ENCODE measurements at regions not wholly inside any gene's neighbourhood (a gene's known extent, or its start where the extent isn't known, plus 50 kb on each side); places are given as distances from the start of the nearest gene placed in this dataset.
"Not testable (repeated sequence)": the region's sequence is repeated elsewhere in the genome, so short reads cannot be mapped to it uniquely, and the experiment has no call there.

DNA sequence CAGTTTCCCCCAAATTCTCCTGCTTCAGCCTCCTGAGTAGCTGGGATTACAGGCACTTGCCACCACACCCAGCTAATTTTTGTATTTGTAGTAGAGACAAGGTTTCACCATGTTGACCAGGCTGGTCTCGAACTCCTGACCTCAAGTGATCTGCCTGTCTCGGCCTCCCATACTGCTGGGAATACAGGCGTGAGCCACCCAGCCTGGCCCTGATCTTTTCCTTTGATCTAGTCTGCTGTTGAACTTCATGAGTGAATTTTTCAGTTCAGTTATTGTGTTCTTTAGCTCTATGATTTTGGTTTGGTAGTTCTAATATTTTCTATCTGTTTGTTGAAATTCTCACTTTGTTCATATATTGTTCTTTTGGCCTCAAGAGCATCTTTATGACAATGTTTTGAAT, 83.4 kb upstream of the RAP2C start:
- CTCF ChIA-PET: interaction anchor here (1.6 kb wide), 1 partner anchor 10 kb away, joined by 5 read pairs; no protein-coding TSS in a partner anchor
- DNase-seq; H3K9me3 Mint-ChIP-seq (ENCODE audit: insufficient read depth); H3K4me3 Mint-ChIP-seq; ATAC-seq; H3K27me3 Mint-ChIP-seq (ENCODE audit: low read depth); POLR2A ChIA-PET; H3K27ac Mint-ChIP-seq; H3K36me3 Mint-ChIP-seq (ENCODE audit: low read depth); H3K4me1 Mint-ChIP-seq (ENCODE audit: low read depth): not testable (repeated sequence)

- ChIA-PET CTCF (interaction anchor here (2.5 kb wide), 1 partner anchor 336 kb away, joined by 10 read pairs; no protein-coding TSS in a partner anchor), POLR2A (no interaction called here)
- no peaks in the 10 kb centered on the region for H3K27me3 Mint-ChIP-seq (ENCODE audit: low read depth)
- H3K4me3 Mint-ChIP-seq: no peak overlapping the region
- no peaks in the 10 kb centered on the region for H3K36me3 Mint-ChIP-seq (ENCODE audit: low read depth)
- DNase-seq (no peak), ATAC-seq (no peak)
- no peaks in the 10 kb centered on the region for H3K9me3 Mint-ChIP-seq (ENCODE audit: insufficient read depth)
- no peak overlapping the region for H3K27ac Mint-ChIP-seq
- H3K4me1 Mint-ChIP-seq (ENCODE audit: low read depth): no peaks in the 10 kb centered on the region
Measured at GRCh38 chrX:132294776-132295495, 75.7 kb upstream of the RAP2C start.

DNA sequence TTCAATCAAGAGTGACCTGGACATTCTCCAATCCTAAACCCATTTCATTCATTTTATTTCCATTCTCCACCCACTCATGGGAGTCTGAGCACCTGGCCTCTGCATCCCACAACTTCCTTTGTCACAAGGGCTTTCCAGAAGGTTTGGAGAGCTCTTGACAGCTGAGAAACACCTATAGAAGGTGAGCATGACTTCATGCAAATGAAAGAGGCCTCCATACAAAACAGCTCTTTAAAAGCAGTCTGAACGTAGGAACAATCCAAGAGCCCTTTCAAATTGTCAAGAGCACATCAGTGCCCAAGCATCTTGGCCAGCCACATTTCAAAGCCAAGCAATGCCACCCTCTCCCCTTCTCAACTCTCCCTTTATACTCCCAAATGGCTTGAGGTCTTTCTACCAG, 74.9 kb upstream of the RAP2C start:
- H3K36me3 Mint-ChIP-seq (ENCODE audit: low read depth): no peaks in the 10 kb centered on the region
- POLR2A ChIA-PET: no interaction called here
- CTCF ChIA-PET: interaction anchor here (2.5 kb wide), 2 partner anchors 192 to 337 kb away, joined by 6 to 10 read pairs; no protein-coding TSS in a partner anchor
- no peaks in the 10 kb centered on the region for H3K27me3 Mint-ChIP-seq (ENCODE audit: low read depth)
- H3K4me1 Mint-ChIP-seq (ENCODE audit: low read depth): no peaks in the 10 kb centered on the region
- H3K27ac Mint-ChIP-seq: no peak overlapping the region
- no peak for ATAC-seq
- no peaks in the 10 kb centered on the region for H3K9me3 Mint-ChIP-seq (ENCODE audit: insufficient read depth)
- DNase-seq: no peak
- no peak overlapping the region for H3K4me3 Mint-ChIP-seq

GRCh38 chrX:132292793-132293192, 73.5 kb upstream of the RAP2C start:
- Mint-ChIP-seq H3K4me3 (no peak overlapping the region), H3K27ac (no peak overlapping the region), H3K36me3 (ENCODE audit: low read depth) (no peaks in the 10 kb centered on the region), H3K4me1 (ENCODE audit: low read depth) (no peaks in the 10 kb centered on the region), H3K27me3 (ENCODE audit: low read depth) (no peaks in the 10 kb centered on the region), H3K9me3 (ENCODE audit: insufficient read depth) (no peaks in the 10 kb centered on the region)
- ATAC-seq: peak; percentile 39
- ChIA-PET CTCF (interaction anchor here (0.7 to 2.5 kb wide), 29 partner anchors 10 to 451 kb away, joined by 3 to 36 read pairs (median 4); no protein-coding TSS in a partner anchor), POLR2A (no interaction called here)
- DNase-seq: peak; percentile 30

DNA sequence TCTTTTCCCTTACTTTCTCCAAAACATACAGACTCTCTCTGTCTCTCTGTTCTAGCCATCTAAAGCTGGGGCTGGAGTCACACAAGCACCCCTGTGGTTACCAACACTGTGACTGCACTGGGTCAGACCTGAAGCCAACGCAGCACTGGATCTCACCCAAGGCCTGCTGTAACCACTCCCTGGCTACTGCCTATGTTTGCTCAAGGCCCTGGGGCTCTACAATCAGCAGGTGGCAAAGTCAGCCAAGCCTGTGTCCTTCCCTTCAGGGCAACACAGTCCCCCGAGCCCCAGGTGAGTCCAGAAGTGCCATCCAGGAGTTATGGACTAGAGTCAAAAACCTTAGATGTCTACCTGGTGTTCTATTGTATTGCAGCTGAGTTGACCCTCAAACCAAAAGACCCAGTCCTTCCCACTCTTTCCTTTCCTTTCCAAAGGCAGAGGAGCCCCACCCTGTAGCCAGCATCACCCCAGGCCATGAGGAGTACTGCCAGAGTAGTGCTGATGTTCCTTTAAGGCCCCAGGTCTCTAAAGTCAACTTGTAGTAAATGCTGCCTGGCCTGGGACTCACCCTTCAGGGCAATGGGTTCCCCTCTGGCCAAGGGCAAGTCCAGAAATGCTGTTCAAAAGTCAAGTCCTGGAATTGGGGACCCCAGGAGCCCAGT, 58.8 kb upstream of the RAP2C start:
- no peak overlapping the region for H3K27ac Mint-ChIP-seq
- H3K9me3 Mint-ChIP-seq (ENCODE audit: insufficient read depth): no peaks in the 10 kb centered on the region

DNA sequence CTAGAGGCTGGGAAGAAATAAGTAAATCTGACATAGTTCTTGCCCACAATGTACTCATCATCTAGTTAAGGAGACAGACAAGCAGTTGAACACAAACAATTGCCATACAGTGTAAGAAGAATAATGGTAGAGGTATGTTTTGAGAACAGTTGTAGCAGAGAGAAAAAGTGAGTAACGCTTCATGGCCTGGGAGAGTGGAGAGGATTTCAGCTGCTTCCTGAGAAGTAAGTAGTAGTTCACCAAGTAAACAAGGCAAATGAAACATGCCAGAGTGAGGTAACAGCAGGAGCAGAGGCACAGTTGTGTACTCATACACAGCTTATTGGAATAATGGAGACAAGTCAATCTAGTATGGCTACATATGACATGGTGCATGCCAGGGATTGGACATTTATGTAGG, 53.6 kb upstream of the RAP2C start:
- Mint-ChIP-seq H3K4me3 (no peak overlapping the region), H3K9me3 (ENCODE audit: insufficient read depth) (no peaks in the 10 kb centered on the region), H3K36me3 (ENCODE audit: low read depth) (no peaks in the 10 kb centered on the region), H3K27ac (no peak overlapping the region), H3K27me3 (ENCODE audit: low read depth) (no peaks in the 10 kb centered on the region), H3K4me1 (ENCODE audit: low read depth) (peaks cover 2% of the 10 kb centered on the region)
- POLR2A ChIA-PET: no interaction called here
- CTCF ChIA-PET: no interaction called here
- DNase-seq: no peak
- ATAC-seq: no peak

More for the DNA sequence above, 58.8 kb upstream of the RAP2C start:
- DNase-seq: no peak
- ChIA-PET POLR2A (no interaction called here), CTCF (no interaction called here)
- Mint-ChIP-seq H3K36me3 (ENCODE audit: low read depth) (no peaks in the 10 kb centered on the region), H3K27me3 (ENCODE audit: low read depth) (no peaks in the 10 kb centered on the region), H3K4me1 (ENCODE audit: low read depth) (no peaks in the 10 kb centered on the region), H3K4me3 (no peak overlapping the region)
- ATAC-seq: no peak

- DNase-seq: no peak
- ATAC-seq: no peak
- no peaks in the 10 kb centered on the region for H3K36me3 Mint-ChIP-seq (ENCODE audit: low read depth)
- CTCF ChIA-PET: interaction anchor here (1.6 kb wide), 1 partner anchor 430 kb away, joined by 5 read pairs; no protein-coding TSS in a partner anchor
- POLR2A ChIA-PET: no interaction called here
- H3K27me3 Mint-ChIP-seq (ENCODE audit: low read depth): no peaks in the 10 kb centered on the region
- H3K4me1 Mint-ChIP-seq (ENCODE audit: low read depth): peaks cover 2% of the 10 kb centered on the region
- no peak overlapping the region for H3K27ac Mint-ChIP-seq
- H3K4me3 Mint-ChIP-seq: no peak overlapping the region
- H3K9me3 Mint-ChIP-seq (ENCODE audit: insufficient read depth): no peaks in the 10 kb centered on the region
Measured at GRCh38 chrX:132271311-132271778, 52.1 kb upstream of the RAP2C start.

GRCh38 chrX:132270699-132271098, 51.5 kb upstream of the RAP2C start:
- ChIA-PET CTCF (interaction anchor here (1.6 kb wide), 1 partner anchor 429 kb away, joined by 5 read pairs; no protein-coding TSS in a partner anchor), POLR2A (no interaction called here)
- no peaks in the 10 kb centered on the region for H3K27me3 Mint-ChIP-seq (ENCODE audit: low read depth)
- DNase-seq (no peak), ATAC-seq (no peak)
- no peak overlapping the region for H3K4me3 Mint-ChIP-seq
- H3K4me1 Mint-ChIP-seq (ENCODE audit: low read depth): peaks cover 2% of the 10 kb centered on the region
- H3K36me3 Mint-ChIP-seq (ENCODE audit: low read depth): no peaks in the 10 kb centered on the region
- H3K27ac Mint-ChIP-seq: no peak overlapping the region
- no peaks in the 10 kb centered on the region for H3K9me3 Mint-ChIP-seq (ENCODE audit: insufficient read depth)

DNA sequence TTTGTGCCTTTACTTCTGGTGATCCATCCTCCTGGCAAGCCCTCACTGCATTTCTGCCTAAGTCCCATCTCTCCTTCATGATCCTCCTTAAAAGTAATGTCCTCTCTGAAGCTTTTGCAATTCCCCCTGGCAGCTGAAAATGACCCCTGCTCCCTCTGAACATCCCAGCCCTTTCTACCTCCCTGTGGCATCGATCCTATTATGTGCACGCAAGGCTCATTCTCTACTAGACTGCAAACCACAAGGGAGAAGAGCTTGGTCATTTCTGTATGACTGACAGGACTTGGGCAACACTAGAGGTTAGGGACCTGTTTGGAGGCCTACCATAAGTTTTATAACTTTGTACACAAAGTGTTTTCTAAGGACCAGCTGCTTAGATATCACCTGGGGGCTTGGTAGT, 50.8 kb upstream of the RAP2C start:
- H3K4me1 Mint-ChIP-seq (ENCODE audit: low read depth): peaks cover 2% of the 10 kb centered on the region
- ChIA-PET CTCF (interaction anchor here (0.5 kb wide), 1 partner anchor 11 kb away, joined by 3 read pairs; no protein-coding TSS in a partner anchor), POLR2A (no interaction called here)
- no peak overlapping the region for H3K27ac Mint-ChIP-seq
- no peaks in the 10 kb centered on the region for H3K9me3 Mint-ChIP-seq (ENCODE audit: insufficient read depth)
- DNase-seq (no peak), ATAC-seq (no peak)
- no peak overlapping the region for H3K4me3 Mint-ChIP-seq
- H3K36me3 Mint-ChIP-seq (ENCODE audit: low read depth): no peaks in the 10 kb centered on the region
- no peaks in the 10 kb centered on the region for H3K27me3 Mint-ChIP-seq (ENCODE audit: low read depth)

Measured in activated CD8-positive, alpha-beta T cell treated with anti-CD3 and anti-CD28 coated beads, Interleukin-2, amount 10 ng/mL, durations not matched to agents 7 days and 5 days (primary cell).